Mesendoderm (in vitro differentiated cells): ENCODE measurements at regions not wholly inside any gene's neighbourhood (a gene's known extent, or its start where the extent isn't known, plus 50 kb on each side); places are given as distances from the start of the nearest gene placed in this dataset.
A peak's percentile ranks its signal among the peaks of the same experiment; 100 is the strongest.

ENCODE experiments used
- DNase-seq: peaks from one replicate; pipeline ENCODE4 v3.0.0; 2013
- H2AK5ac ChIP-seq: 2 replicates; pipeline ENCODE4 v1.6.1; 2013; ENCODE audit warnings: low read length, inconsistent platforms
- H2BK120ac ChIP-seq: 2 replicates; pipeline ENCODE4 v1.6.1; 2013; ENCODE audit warnings: low read depth, mild to moderate bottlenecking, low read length, moderate library complexity, mixed read lengths
- H2BK15ac ChIP-seq: replicated peaks from 2 replicates; pipeline ENCODE4 v1.6.1; 2013; ENCODE audit warnings: low read depth, mild to moderate bottlenecking, moderate library complexity
- H2BK5ac ChIP-seq: 2 replicates; pipeline ENCODE4 v1.6.1; 2013; ENCODE audit warnings: low read length, inconsistent platforms
- H3K18ac ChIP-seq: 2 replicates; pipeline ENCODE4 v1.6.1; 2013; ENCODE audit warnings: mild to moderate bottlenecking, low read length, mixed read lengths
- H3K23ac ChIP-seq: one replicate; pipeline ENCODE4 v1.6.1; 2013; ENCODE audit warnings: low read length
- H3K27ac ChIP-seq: 2 replicates; pipeline ENCODE4 v1.5.1; 2013; ENCODE audit warnings: low read depth, mild to moderate bottlenecking, inconsistent platforms, low read length, moderate library complexity
- H3K27me3 ChIP-seq: 2 replicates; pipeline ENCODE4 v1.6.1; 2013; ENCODE audit warnings: low read length, control low read depth, mild to moderate bottlenecking, inconsistent platforms; ENCODE audit not compliant: insufficient read depth, poor library complexity
- H3K36me3 ChIP-seq: 2 replicates; pipeline ENCODE4 v1.6.1; 2013; ENCODE audit warnings: low read length, inconsistent platforms; ENCODE audit not compliant: control insufficient read depth, insufficient read depth
- H3K4ac ChIP-seq: one replicate; pipeline ENCODE4 v1.6.1; 2013; ENCODE audit warnings: low read depth, mild to moderate bottlenecking, low read length, moderate library complexity
- H3K4me1 ChIP-seq: 2 replicates; pipeline ENCODE4 v1.6.1; 2013; ENCODE audit warnings: low read depth, low read length, inconsistent platforms; ENCODE audit not compliant: control insufficient read depth
- H3K4me2 ChIP-seq: 2 replicates; pipeline ENCODE4 v1.6.1; 2013; ENCODE audit warnings: low read length
- H3K4me3 ChIP-seq: 2 replicates; pipeline ENCODE4 v1.5.1; 2013; ENCODE audit warnings: mild to moderate bottlenecking, low read length
- H3K56ac ChIP-seq: one replicate; pipeline ENCODE4 v1.6.1; 2013; ENCODE audit warnings: low read length
- H3K79me1 ChIP-seq: 2 replicates; pipeline ENCODE4 v1.6.1; 2013; ENCODE audit warnings: low read length, inconsistent platforms
- H3K79me2 ChIP-seq: 2 replicates; pipeline ENCODE4 v1.6.1; 2013; ENCODE audit warnings: mild to moderate bottlenecking, low read length; ENCODE audit not compliant: control insufficient read depth, insufficient read depth
- H3K9ac ChIP-seq: 2 replicates; pipeline ENCODE4 v1.6.1; 2013; ENCODE audit warnings: low read length, inconsistent platforms
- H4K5ac ChIP-seq: one replicate; pipeline ENCODE4 v1.6.1; 2013; ENCODE audit warnings: low read length
- H4K8ac ChIP-seq: one replicate; pipeline ENCODE4 v1.6.1; 2013; ENCODE audit warnings: low read depth, mild to moderate bottlenecking, control low read depth, low read length, moderate library complexity
- WGBS: extraction: QIAGEN DNeasy Blood & Tissue Kit; methylation state at CpG from one replicate; pipeline ENCODE4 v1.1.7; 2013; ENCODE audit warnings: low lambda C conversion rate, missing lambda C conversion rate; ENCODE audit not compliant: insufficient coverage; ENCODE audit errors: extremely low coverage; 5-methylcytosine and 5-hydroxymethylcytosine counted together

GRCh38 chr12:128004383-128004938 is 262.5 kb upstream of the TMEM132C start:
- Histone ChIP-seq H2AK5ac (no peak overlapping the region), H3K79me2 (no peaks in the 10 kb centered on the region), H3K56ac (no peak overlapping the region), H3K4me1 (no peaks in the 10 kb centered on the region), H3K4ac (no peak overlapping the region), H3K27me3 (no peaks in the 10 kb centered on the region), H3K4me3 (no peak overlapping the region), H3K9ac (no peak overlapping the region), H4K8ac (no peak overlapping the region), H3K23ac (no peak overlapping the region), H4K5ac (no peak overlapping the region), H2BK120ac (no peak overlapping the region), H2BK15ac (no peak overlapping the region), H3K79me1 (no peaks in the 10 kb centered on the region), H3K18ac (no peak overlapping the region), H3K4me2 (no peak overlapping the region), H2BK5ac (no peak overlapping the region), H3K36me3 (no peaks in the 10 kb centered on the region), H3K27ac (no peak overlapping the region)
- no CpG with 5 or more reads among the region's 17 CpGs for WGBS
- DNase-seq = no peak

DNA sequence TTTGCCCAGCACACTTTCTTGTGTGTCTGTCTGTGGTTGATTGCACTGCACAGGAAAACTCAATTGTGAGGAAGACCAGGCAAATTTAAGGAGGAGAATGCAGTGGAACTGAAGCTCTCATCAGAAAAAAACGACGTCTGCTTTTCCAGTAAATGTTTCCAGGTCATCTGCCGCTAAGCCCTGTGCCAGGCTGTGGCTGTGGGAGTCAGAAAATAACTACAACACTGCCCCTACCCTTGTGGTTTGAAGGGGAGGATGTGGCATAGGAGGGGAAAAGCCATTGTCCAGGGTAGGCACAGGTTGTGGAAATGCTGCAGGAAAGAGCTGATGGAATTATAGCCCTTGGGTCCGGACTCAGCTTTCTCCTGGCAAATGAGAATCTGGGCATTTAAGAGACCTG is 259.7 kb upstream of the TMEM132C start:
- Histone ChIP-seq H2BK120ac (no peak overlapping the region), H3K23ac (no peak overlapping the region), H3K4me1 (no peaks in the 10 kb centered on the region), H4K5ac (no peak overlapping the region), H3K79me2 (no peaks in the 10 kb centered on the region), H3K56ac (no peak overlapping the region), H3K18ac (no peak overlapping the region), H3K79me1 (no peaks in the 10 kb centered on the region), H3K4me3 (no peak overlapping the region), H3K27me3 (no peaks in the 10 kb centered on the region), H3K9ac (no peak overlapping the region), H2BK5ac (no peak overlapping the region), H3K4me2 (no peak overlapping the region), H2AK5ac (no peak overlapping the region), H3K4ac (no peak overlapping the region), H4K8ac (no peak overlapping the region), H3K27ac (no peak overlapping the region), H2BK15ac (no peak overlapping the region), H3K36me3 (no peaks in the 10 kb centered on the region)
- WGBS = no CpG with 5 or more reads among the region's 4 CpGs
- DNase-seq = no peak

- Histone ChIP-seq H2BK15ac (no peak overlapping the region), H2BK120ac (no peak overlapping the region), H3K79me1 (no peaks in the 10 kb centered on the region), H4K5ac (no peak overlapping the region), H3K56ac (no peak overlapping the region), H3K18ac (no peak overlapping the region), H3K4ac (no peak overlapping the region), H3K23ac (no peak overlapping the region), H4K8ac (no peak overlapping the region), H3K79me2 (no peaks in the 10 kb centered on the region), H2AK5ac (no peak overlapping the region), H3K4me3 (no peak overlapping the region), H3K4me1 (no peaks in the 10 kb centered on the region), H3K27ac (no peak overlapping the region), H3K27me3 (no peaks in the 10 kb centered on the region), H3K9ac (no peak overlapping the region), H2BK5ac (no peak overlapping the region), H3K36me3 (no peaks in the 10 kb centered on the region), H3K4me2 (no peak overlapping the region)
- no CpG with 5 or more reads among the region's 3 CpGs for WGBS
- no peak for DNase-seq
These were observed 258.6 kb upstream of the TMEM132C start for GRCh38 chr12:128008341-128008740.

GRCh38 chr12:128009108-128009507 is 257.9 kb upstream of the TMEM132C start:
- no peak overlapping the region for H2BK120ac ChIP-seq
- no peaks in the 10 kb centered on the region for H3K4me1 ChIP-seq
- no peak overlapping the region for H3K4me3 ChIP-seq
- no peaks in the 10 kb centered on the region for H3K27me3 ChIP-seq
- H3K56ac ChIP-seq = no peak overlapping the region
- no peak overlapping the region for H3K27ac ChIP-seq
- H2BK5ac ChIP-seq = no peak overlapping the region
- no peak overlapping the region for H3K18ac ChIP-seq
- H3K36me3 ChIP-seq = no peaks in the 10 kb centered on the region
- H3K23ac ChIP-seq = no peak overlapping the region
- H3K4me2 ChIP-seq = no peak overlapping the region
- H2BK15ac ChIP-seq = no peak overlapping the region
- H2AK5ac ChIP-seq = no peak overlapping the region
- no CpG with 5 or more reads among the region's 8 CpGs for WGBS
- no peak overlapping the region for H3K9ac ChIP-seq
- no peaks in the 10 kb centered on the region for H3K79me1 ChIP-seq
- peak; percentile 87 for DNase-seq
- H4K5ac ChIP-seq = no peak overlapping the region
- H3K4ac ChIP-seq = no peak overlapping the region
- no peak overlapping the region for H4K8ac ChIP-seq
- H3K79me2 ChIP-seq = no peaks in the 10 kb centered on the region

DNA sequence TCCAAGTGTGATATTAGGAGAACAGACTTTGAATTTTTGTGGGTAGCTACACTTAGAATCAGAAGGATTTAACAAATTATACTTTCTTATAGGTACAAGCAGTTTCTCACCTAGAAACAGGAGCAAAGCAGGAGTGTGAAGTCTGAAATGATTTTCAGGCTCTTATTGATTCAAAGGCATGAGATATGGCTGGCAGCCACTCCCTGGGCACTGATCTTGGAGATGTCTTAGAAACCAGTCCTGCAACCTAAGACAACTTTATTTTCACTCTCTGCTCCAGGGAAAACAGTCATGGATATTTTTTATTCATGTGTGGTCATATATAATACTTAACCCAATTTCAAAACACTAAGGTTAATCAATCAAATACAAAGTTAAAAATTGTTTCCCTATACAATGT is 254.9 kb upstream of the TMEM132C start:
- H3K9ac ChIP-seq = no peak overlapping the region
- H2AK5ac ChIP-seq = no peak overlapping the region
- no peak overlapping the region for H3K23ac ChIP-seq
- H3K36me3 ChIP-seq = no peaks in the 10 kb centered on the region
- H3K4me1 ChIP-seq = no peaks in the 10 kb centered on the region
- no peaks in the 10 kb centered on the region for H3K79me1 ChIP-seq
- no peak overlapping the region for H3K4me2 ChIP-seq
- H2BK5ac ChIP-seq = no peak overlapping the region
- H4K8ac ChIP-seq = no peak overlapping the region
- H2BK15ac ChIP-seq = no peak overlapping the region
- H3K4me3 ChIP-seq = no peak overlapping the region
- H3K4ac ChIP-seq = no peak overlapping the region
- H3K56ac ChIP-seq = no peak overlapping the region
- H3K79me2 ChIP-seq = no peaks in the 10 kb centered on the region
- no peaks in the 10 kb centered on the region for H3K27me3 ChIP-seq
- DNase-seq = no peak
- no peak overlapping the region for H4K5ac ChIP-seq
- no peak overlapping the region for H3K27ac ChIP-seq
- no peak overlapping the region for H2BK120ac ChIP-seq
- no peak overlapping the region for H3K18ac ChIP-seq

- H3K4ac ChIP-seq = no peak overlapping the region
- no peak for DNase-seq
- WGBS = no CpG with 5 or more reads among the region's 3 CpGs
These were observed 251.7 kb upstream of the TMEM132C start for GRCh38 chr12:128015276-128015675.

More at GRCh38 chr12:128015276-128015675, 251.7 kb upstream of the TMEM132C start:
- Histone ChIP-seq H3K4me3 (no peak overlapping the region), H4K5ac (no peak overlapping the region), H3K9ac (no peak overlapping the region), H3K56ac (no peak overlapping the region), H2BK15ac (no peak overlapping the region), H2AK5ac (no peak overlapping the region), H3K23ac (no peak overlapping the region), H3K18ac (no peak overlapping the region), H3K27ac (no peak overlapping the region), H3K4me2 (no peak overlapping the region), H3K36me3 (no peaks in the 10 kb centered on the region), H4K8ac (no peak overlapping the region), H3K27me3 (no peaks in the 10 kb centered on the region), H3K4me1 (no peaks in the 10 kb centered on the region), H2BK5ac (no peak overlapping the region), H3K79me1 (no peaks in the 10 kb centered on the region), H3K79me2 (no peaks in the 10 kb centered on the region), H2BK120ac (no peak overlapping the region)
